Omental fat pad (tissue), 3 donors: ENCODE measurements at regions not wholly inside any gene's neighbourhood (a gene's known extent, or its start where the extent isn't known, plus 50 kb on each side); places are given as distances from the start of the nearest gene placed in this dataset.

Experiments used
- ATAC-seq: fragments of 150-250 bp; one replicate; pipeline ENCODE4 v1.9.1; 2016; ENCODE audit warnings: mild to moderate bottlenecking, moderate library complexity; ENCODE audit not compliant: low FRiP score
- DNase-seq: peaks from one replicate; pipeline ENCODE4 v3.0.0-alpha.2; 2019; ENCODE audit warnings: low spot score
- TF ChIP-seq, protein P1 (sequence below), 3 donors: fragments of 450-650 bp; IDR thresholded peaks; one replicate each; pipeline ENCODE4 v1.5.1; 2016 to 2017; ENCODE audit warnings: antibody characterized with exemption in 3 of 3, mild to moderate bottlenecking in 3 of 3, moderate library complexity in 2 of 3

DNA sequence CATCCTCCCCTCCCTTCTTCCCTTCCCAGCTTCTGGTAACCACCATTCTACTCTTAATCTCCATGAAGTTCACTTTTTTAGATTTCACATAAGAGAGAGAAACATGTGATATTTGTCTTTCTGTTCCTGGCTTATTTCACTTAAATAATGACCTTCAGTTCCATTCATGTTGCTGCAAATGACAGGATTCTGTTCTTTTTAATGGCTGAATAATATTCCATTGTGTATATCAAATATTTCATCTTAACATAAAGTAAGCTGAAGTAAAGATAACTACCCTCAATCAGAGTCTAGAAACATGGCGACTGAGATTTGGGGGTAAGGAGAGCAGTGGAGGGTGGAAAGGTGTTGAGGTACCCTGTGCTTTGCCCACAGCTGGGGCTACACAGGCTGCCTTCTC is 68.9 kb downstream of the RHOU start:
- TF ChIP-seq, protein P1, sequence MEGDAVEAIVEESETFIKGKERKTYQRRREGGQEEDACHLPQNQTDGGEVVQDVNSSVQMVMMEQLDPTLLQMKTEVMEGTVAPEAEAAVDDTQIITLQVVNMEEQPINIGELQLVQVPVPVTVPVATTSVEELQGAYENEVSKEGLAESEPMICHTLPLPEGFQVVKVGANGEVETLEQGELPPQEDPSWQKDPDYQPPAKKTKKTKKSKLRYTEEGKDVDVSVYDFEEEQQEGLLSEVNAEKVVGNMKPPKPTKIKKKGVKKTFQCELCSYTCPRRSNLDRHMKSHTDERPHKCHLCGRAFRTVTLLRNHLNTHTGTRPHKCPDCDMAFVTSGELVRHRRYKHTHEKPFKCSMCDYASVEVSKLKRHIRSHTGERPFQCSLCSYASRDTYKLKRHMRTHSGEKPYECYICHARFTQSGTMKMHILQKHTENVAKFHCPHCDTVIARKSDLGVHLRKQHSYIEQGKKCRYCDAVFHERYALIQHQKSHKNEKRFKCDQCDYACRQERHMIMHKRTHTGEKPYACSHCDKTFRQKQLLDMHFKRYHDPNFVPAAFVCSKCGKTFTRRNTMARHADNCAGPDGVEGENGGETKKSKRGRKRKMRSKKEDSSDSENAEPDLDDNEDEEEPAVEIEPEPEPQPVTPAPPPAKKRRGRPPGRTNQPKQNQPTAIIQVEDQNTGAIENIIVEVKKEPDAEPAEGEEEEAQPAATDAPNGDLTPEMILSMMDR (IDR thresholded peaks at IDR 0.05) = no peak
- no peak for ATAC-seq
- DNase-seq = no peak

- TF ChIP-seq, protein P1 (IDR thresholded peaks at IDR 0.05) = no peak
- ATAC-seq = no peak
- no peak for DNase-seq
Measured at GRCh38 chr1:228804640-228805413, 69.5 kb downstream of the RHOU start.

- TF ChIP-seq, protein P1 (IDR thresholded peaks at IDR 0.05) = no peak
- ATAC-seq = no peak
- no peak for DNase-seq
Measured at GRCh38 chr1:228807904-228808605, 72.8 kb downstream of the RHOU start.

DNA sequence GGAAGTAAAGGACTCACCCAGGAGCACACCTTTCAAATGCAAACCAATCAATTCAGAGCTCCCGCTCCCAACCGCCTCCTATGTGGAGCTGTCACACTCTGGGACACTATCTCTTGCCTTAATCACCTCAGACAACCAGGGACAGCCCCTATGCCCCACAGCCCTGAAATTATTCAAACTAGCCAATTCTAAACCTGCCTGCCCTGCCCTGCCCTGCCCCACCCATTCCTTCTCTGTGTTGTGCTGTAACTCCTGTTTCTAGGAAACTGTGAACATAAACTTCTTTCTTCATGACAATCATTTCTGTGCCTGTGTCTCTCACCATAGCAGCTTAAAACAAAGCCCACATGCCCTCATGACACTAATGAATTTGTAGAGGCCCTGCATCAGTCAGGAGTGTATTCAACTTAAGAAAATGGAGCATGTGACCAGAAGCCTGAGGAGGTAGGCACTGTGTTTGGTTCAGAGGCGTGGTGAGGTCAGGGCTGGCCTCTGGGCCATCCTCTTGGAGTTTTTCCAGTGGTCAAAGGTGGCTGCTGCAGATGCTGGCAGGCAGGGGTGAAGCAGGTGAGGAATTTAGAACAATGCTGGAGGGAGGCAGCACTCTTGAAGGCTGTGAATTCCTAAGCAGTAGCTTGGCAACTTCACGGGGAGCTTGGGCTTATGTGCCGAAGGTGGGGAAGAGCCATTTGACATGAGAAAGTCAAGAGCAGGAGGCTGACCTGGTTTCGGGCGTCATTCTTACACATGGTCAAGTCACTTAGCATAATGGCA is 74.5 kb downstream of the RHOU start:
- no peak for ATAC-seq
- TF ChIP-seq, protein P1 (IDR thresholded peaks at IDR 0.05) = no peak
- DNase-seq = no peak

GRCh38 chr1:228810395-228810758 is 75.1 kb downstream of the RHOU start:
- ATAC-seq (no peak), DNase-seq (no peak)
- TF ChIP-seq, protein P1 (IDR thresholded peaks at IDR 0.05) = no peak

- DNase-seq (no peak), ATAC-seq (no peak)
- TF ChIP-seq, protein P1 (IDR thresholded peaks at IDR 0.05) = no peak
Measured at GRCh38 chr1:228810878-228811711, 75.8 kb downstream of the RHOU start.
